Smooth muscle cell (in vitro differentiated cells): ENCODE measurements at regions not wholly inside any gene's neighbourhood (a gene's known extent, or its start where the extent isn't known, plus 50 kb on each side); places are given as distances from the start of the nearest gene placed in this dataset.

Source experiments
- DNase-seq: peaks from one replicate; lab custom pipeline; 2025; ENCODE audit not compliant: unreplicated experiment; lab: John Stamatoyannopoulos, UW
- H2AFZ ChIP-seq: fragments of 200-600 bp; sonication (generic); 2 replicates; pipeline ENCODE4 v1.6.0; 2016; ENCODE audit warnings: antibody characterized with exemption, low read depth, mild to moderate bottlenecking
- H3F3A ChIP-seq: fragments of 200-600 bp; sonication (generic); 2 replicates; pipeline ENCODE4 v1.6.0; 2017; ENCODE audit warnings: antibody characterized with exemption, low read depth
- H3K27ac ChIP-seq: fragments of 200-600 bp; sonication (generic); 2 replicates; pipeline ENCODE4 v1.5.1; 2016; ENCODE audit warnings: low read depth, mild to moderate bottlenecking
- H3K27me3 ChIP-seq: fragments of 200-600 bp; sonication (generic); 2 replicates; pipeline ENCODE4 v1.6.1; 2016; ENCODE audit warnings: low read depth, mild to moderate bottlenecking
- H3K36me3 ChIP-seq: fragments of 200-600 bp; sonication (generic); 2 replicates; pipeline ENCODE4 v1.5.1; 2016; ENCODE audit warnings: low read depth
- H3K4me1 ChIP-seq: fragments of 200-600 bp; sonication (generic); 2 replicates; pipeline ENCODE4 v1.5.1; 2016; ENCODE audit warnings: low read depth
- H3K4me2 ChIP-seq: fragments of 200-600 bp; sonication (generic); 2 replicates; pipeline ENCODE4 v1.6.0; 2016; ENCODE audit warnings: mild to moderate bottlenecking
- H3K4me3 ChIP-seq: fragments of 200-600 bp; sonication (generic); 2 replicates; pipeline ENCODE4 v1.5.1; 2016; ENCODE audit warnings: mild to moderate bottlenecking
- H3K79me2 ChIP-seq: fragments of 200-600 bp; sonication (generic); 2 replicates; pipeline ENCODE4 v1.6.0; 2016; ENCODE audit warnings: low read depth, mild to moderate bottlenecking
- H3K9ac ChIP-seq: fragments of 200-600 bp; sonication (generic); 2 replicates; pipeline ENCODE4 v1.6.0; 2016; ENCODE audit warnings: low read depth
- H3K9me3 ChIP-seq: fragments of 200-600 bp; sonication (generic); replicated peaks from 2 replicates; pipeline ENCODE4 v1.5.1; 2016; ENCODE audit warnings: low read depth
- H4K20me1 ChIP-seq: fragments of 200-600 bp; sonication (generic); 2 replicates; pipeline ENCODE4 v1.6.0; 2016; ENCODE audit warnings: low read depth
- CTCF ChIP-seq: fragments of 200-600 bp; sonication (generic); IDR thresholded peaks from 2 replicates; pipeline ENCODE4 v1.5.1; 2017; ENCODE audit warnings: borderline replicate concordance, mild to moderate bottlenecking, antibody characterized with exemption; ENCODE audit not compliant: insufficient read depth, poor library complexity, severe bottlenecking
- WGBS: methylation state at CpG from one replicate; pipeline ENCODE4 v1.1.7; 2016; ENCODE audit warnings: low lambda C conversion rate; 5-methylcytosine and 5-hydroxymethylcytosine counted together

GRCh38 chr13:38519229-38519911 lies 167.5 kb upstream of the FREM2 start:
- no peaks in the 10 kb centered on the region for H3K9me3 ChIP-seq
- no peak overlapping the region for H3K27ac ChIP-seq
- no peaks in the 10 kb centered on the region for H4K20me1 ChIP-seq
- no peak for TF ChIP-seq CTCF
- no peak overlapping the region for H3K4me3 ChIP-seq
- no peak overlapping the region for H3K4me2 ChIP-seq
- H2AFZ ChIP-seq: no peak overlapping the region
- 81% methylated on average over 6 of the region's 6 CpGs for WGBS
- H3K36me3 ChIP-seq: no peaks in the 10 kb centered on the region
- H3K9ac ChIP-seq: no peak overlapping the region
- no peaks in the 10 kb centered on the region for H3K27me3 ChIP-seq
- H3F3A ChIP-seq: no peaks in the 10 kb centered on the region
- DNase-seq: no peak
- no peaks in the 10 kb centered on the region for H3K4me1 ChIP-seq
- H3K79me2 ChIP-seq: no peaks in the 10 kb centered on the region

GRCh38 chr13:38520041-38520440 lies 166.8 kb upstream of the FREM2 start:
- Histone ChIP-seq H3K9me3 (no peaks in the 10 kb centered on the region), H3K4me2 (no peak overlapping the region), H3K27me3 (no peaks in the 10 kb centered on the region), H3K27ac (no peak overlapping the region), H3K36me3 (no peaks in the 10 kb centered on the region), H3K9ac (no peak overlapping the region), H3K4me1 (no peaks in the 10 kb centered on the region), H2AFZ (no peak overlapping the region), H3K79me2 (no peaks in the 10 kb centered on the region), H4K20me1 (no peaks in the 10 kb centered on the region), H3K4me3 (no peak overlapping the region), H3F3A (no peaks in the 10 kb centered on the region)
- TF ChIP-seq CTCF: no peak
- no peak for DNase-seq
- 58% methylated on average over 5 of the region's 5 CpGs for WGBS

- no peak for DNase-seq
- Histone ChIP-seq H3F3A (no peaks in the 10 kb centered on the region), H3K27ac (no peak overlapping the region), H3K4me1 (no peaks in the 10 kb centered on the region), H3K79me2 (no peaks in the 10 kb centered on the region), H3K4me2 (no peak overlapping the region), H4K20me1 (no peaks in the 10 kb centered on the region), H3K36me3 (no peaks in the 10 kb centered on the region), H3K9ac (no peak overlapping the region), H3K4me3 (no peak overlapping the region), H3K27me3 (peaks cover 16% of the 10 kb centered on the region), H2AFZ (no peak overlapping the region), H3K9me3 (no peaks in the 10 kb centered on the region)
- no peak for TF ChIP-seq CTCF
- 66% methylated on average over 5 of the region's 5 CpGs for WGBS
Measured at GRCh38 chr13:38527140-38527539, 159.7 kb upstream of the FREM2 start.

GRCh38 chr13:38528986-38529385 lies 157.9 kb upstream of the FREM2 start:
- no peak overlapping the region for H3K9ac ChIP-seq
- H3K36me3 ChIP-seq: no peaks in the 10 kb centered on the region
- H2AFZ ChIP-seq: no peak overlapping the region
- 46% methylated on average over 2 of the region's 2 CpGs for WGBS
- no peaks in the 10 kb centered on the region for H3K79me2 ChIP-seq
- no peak for DNase-seq
- no peaks in the 10 kb centered on the region for H4K20me1 ChIP-seq
- no peaks in the 10 kb centered on the region for H3K4me1 ChIP-seq
- no peak overlapping the region for H3K4me2 ChIP-seq
- no peak overlapping the region for H3K4me3 ChIP-seq
- TF ChIP-seq CTCF: no peak
- H3F3A ChIP-seq: no peaks in the 10 kb centered on the region
- no peak overlapping the region for H3K27ac ChIP-seq
- H3K9me3 ChIP-seq: no peaks in the 10 kb centered on the region
- H3K27me3 ChIP-seq: peaks cover 16% of the 10 kb centered on the region
